Mucosa of descending colon (tissue), 3 donors: ENCODE measurements at regions not wholly inside any gene's neighbourhood (a gene's known extent, or its start where the extent isn't known, plus 50 kb on each side); places are given as distances from the start of the nearest gene placed in this dataset.
"Not testable (repeated sequence)": the region's sequence is repeated elsewhere in the genome, so short reads cannot be mapped to it uniquely, and the experiment has no call there.

Source experiments
- ATAC-seq: fragments of 200-7000 bp; cut with Tn5 transposase; one replicate; pipeline ENCODE4 v1.9.1; 2020; ENCODE audit warnings: mild to moderate bottlenecking, moderate library complexity
- DNase-seq, 3 donors: peaks; one replicate each; pipeline ENCODE4 v3.0.0-alpha.2; 2020
- H3K36me3 ChIP-seq: fragments of 200-600 bp; one replicate; pipeline ENCODE4 v1.8.0; 2021; ENCODE audit warnings: low read depth, mild to moderate bottlenecking
- H3K4me1 ChIP-seq: fragments of 200-600 bp; one replicate; pipeline ENCODE4 v1.8.0; 2021; ENCODE audit warnings: low read depth, mild to moderate bottlenecking
- H3K4me3 ChIP-seq: fragments of 200-600 bp; one replicate; pipeline ENCODE4 v1.8.0; 2021; ENCODE audit warnings: mild to moderate bottlenecking
- H3K9me3 ChIP-seq: fragments of 200-600 bp; one replicate; pipeline ENCODE4 v1.8.0; 2021; ENCODE audit warnings: mild to moderate bottlenecking
- intact Hi-C, 2 donors: fragments of 100-400 bp; cut with DNase I in 1 of 2; cut with micrococcal nuclease in 1 of 2; formaldehyde crosslinking; loops; one replicate each; pipeline versions ENCODE4 v1.11.0 to v1.11.1; 2022; cut with DNase I, micrococcal nuclease
- TF ChIP-seq, protein P1 (sequence below): fragments of 200-600 bp; IDR thresholded peaks from one replicate; pipeline ENCODE4 v1.8.0; 2022; ENCODE audit warnings: antibody characterized with exemption, mild to moderate bottlenecking
- donor health status: DM: no; HTN: no; CAD: no; lungs with moderate emphysema.
- donor health status: DM: no; HTN: no; CAD: no.
- donor health status: DM: no; HTN: yes; CAD: no.

DNA sequence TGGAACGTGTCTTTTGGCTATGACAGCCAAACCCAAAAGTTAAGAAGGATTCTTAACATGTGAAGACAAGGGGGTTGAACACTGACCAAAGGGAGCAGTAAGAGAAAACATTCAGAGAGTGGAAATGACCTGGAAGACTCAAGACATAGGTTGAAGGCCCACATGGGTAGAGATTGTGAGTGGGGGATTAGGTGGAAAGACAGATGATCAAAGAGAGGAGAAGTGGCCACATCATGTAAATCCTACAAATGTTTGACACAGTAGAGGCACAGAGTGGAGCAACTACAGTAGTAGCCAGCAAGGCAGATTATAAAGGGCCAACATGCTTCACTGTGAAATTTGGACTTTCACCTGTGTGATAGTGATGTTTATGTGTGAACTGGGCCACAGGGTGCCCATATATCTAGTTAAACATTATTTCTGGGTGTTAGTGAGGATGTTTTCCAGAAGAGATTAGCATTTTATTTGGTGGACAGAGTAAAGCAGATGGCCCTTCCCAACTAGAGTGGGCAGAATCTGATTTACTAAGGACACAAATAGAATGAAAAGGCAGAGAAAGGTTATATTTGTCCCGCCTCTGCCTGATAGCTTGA is 559.3 kb downstream of the RAB28 start:
- Histone ChIP-seq H3K36me3 (no peaks in the 10 kb centered on the region), H3K4me3 (no peak overlapping the region), H3K4me1 (no peaks in the 10 kb centered on the region), H3K9me3 (no peaks in the 10 kb centered on the region)
- DNase-seq (no peak), ATAC-seq (peak; percentile 34)
- intact Hi-C loops: no loop called here
- TF ChIP-seq, protein P1, sequence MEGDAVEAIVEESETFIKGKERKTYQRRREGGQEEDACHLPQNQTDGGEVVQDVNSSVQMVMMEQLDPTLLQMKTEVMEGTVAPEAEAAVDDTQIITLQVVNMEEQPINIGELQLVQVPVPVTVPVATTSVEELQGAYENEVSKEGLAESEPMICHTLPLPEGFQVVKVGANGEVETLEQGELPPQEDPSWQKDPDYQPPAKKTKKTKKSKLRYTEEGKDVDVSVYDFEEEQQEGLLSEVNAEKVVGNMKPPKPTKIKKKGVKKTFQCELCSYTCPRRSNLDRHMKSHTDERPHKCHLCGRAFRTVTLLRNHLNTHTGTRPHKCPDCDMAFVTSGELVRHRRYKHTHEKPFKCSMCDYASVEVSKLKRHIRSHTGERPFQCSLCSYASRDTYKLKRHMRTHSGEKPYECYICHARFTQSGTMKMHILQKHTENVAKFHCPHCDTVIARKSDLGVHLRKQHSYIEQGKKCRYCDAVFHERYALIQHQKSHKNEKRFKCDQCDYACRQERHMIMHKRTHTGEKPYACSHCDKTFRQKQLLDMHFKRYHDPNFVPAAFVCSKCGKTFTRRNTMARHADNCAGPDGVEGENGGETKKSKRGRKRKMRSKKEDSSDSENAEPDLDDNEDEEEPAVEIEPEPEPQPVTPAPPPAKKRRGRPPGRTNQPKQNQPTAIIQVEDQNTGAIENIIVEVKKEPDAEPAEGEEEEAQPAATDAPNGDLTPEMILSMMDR: no peak

DNA sequence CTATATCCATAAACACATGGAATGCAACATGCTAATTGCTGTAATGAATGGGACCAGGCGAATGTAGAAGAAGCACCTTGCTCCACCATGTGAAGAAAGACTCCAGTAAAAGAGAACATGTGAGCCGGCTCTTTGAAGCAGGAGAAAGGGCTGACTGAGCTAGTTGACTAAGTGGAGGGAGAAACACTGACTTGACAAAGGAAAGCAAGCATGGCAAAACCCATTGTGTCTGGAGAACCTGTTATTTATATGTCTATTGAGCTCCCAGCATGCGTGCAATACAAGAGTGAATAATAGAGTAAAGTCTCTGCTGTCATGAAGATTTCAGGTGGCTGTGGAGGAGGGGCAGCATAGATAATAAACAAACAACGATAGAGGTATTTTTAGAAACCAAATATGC is 559.9 kb downstream of the RAB28 start:
- no peak for DNase-seq
- intact Hi-C loops: no loop called here
- no peak for ATAC-seq

DNA sequence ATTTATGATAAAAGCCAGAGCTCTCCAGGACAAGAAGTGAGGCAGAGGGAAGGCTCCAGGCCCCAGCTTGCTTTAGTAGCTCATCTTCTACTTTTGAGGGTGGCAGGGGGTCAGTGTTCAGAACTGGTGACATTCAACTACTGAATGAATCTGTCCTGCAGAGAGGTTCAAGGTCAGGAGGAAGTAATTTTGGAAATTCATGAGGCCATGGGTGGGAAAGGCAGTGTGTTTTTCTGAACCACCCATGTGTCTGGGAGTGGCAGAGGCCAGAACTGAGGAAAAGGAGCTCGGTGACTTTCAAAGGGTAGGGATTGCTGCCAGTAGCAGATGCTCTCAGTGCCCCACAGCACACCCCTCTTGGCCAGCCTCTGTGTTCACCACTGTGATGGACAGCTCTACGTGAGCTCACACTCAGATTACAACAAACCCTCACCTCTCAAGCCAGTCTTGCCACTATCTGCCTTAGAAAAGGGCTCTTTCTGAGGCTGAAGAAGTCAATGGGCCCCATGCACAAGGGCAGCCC is 571.2 kb downstream of the RAB28 start:
- Histone ChIP-seq H3K4me3 (no peak overlapping the region), H3K9me3 (peaks cover 5% of the 10 kb centered on the region), H3K4me1 (no peaks in the 10 kb centered on the region), H3K36me3 (no peaks in the 10 kb centered on the region)
- intact Hi-C loops: no loop called here
- TF ChIP-seq, protein P1: no peak
- no peak for DNase-seq
- ATAC-seq: no peak

More for the DNA sequence above, 559.9 kb downstream of the RAB28 start:
- H3K4me3 ChIP-seq: no peak overlapping the region
- no peaks in the 10 kb centered on the region for H3K4me1 ChIP-seq
- TF ChIP-seq, protein P1: no peak
- no peaks in the 10 kb centered on the region for H3K9me3 ChIP-seq
- H3K36me3 ChIP-seq: no peaks in the 10 kb centered on the region

DNA sequence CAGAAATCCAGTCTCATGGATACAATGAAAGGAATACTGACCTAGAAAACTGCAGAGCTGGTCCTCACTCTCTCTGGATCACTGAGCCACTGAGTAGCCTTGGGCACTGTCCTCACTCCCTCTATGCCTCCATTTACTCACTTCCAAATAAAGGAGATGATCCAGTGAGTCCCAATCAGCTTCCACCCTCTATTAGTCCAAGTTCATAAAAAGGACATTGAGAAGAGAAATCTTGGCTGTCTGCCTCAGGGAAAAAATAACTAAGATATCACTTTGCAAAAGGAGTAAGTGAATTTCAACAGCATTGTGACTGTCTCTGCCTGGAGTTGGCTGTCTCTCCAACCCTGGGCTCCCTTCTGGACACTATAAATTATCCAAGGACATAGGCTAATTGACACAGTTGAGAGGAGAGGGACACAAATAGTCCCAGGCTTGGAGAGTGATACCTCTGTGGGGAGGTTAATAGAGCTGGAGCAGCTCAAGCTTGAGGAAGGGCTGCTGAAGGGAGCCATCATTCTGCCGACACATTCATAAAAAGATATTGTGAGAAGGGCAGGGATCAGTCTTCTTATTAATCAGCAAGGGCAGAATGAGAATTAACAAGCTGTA is 572.3 kb downstream of the RAB28 start:
- intact Hi-C loops: no loop called here
- TF ChIP-seq, protein P1: no peak
- ATAC-seq (no peak), DNase-seq (no peak)
- Histone ChIP-seq H3K36me3 (no peaks in the 10 kb centered on the region), H3K4me3 (no peak overlapping the region), H3K4me1 (no peaks in the 10 kb centered on the region), H3K9me3 (peaks cover 5% of the 10 kb centered on the region)

DNA sequence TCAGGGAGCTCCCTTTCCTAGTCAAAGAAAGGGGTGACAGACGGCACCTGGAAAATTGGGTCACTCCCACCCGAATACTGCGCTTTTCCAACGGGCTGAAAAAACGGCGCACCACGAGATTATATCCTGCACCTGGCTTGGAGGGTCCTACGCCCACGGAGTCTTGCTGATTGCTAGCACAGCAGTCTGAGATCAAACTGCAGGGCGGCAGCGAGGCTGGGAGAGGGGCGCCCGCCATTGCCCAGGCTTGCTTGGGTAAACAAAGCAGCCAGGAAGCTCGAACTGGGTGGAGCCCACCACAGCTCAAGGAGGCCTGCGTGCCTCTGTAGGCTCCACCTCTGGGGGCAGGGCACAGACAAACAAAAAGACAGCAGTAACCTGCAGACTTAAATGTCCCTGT is 580.5 kb downstream of the RAB28 start:
- H3K36me3 ChIP-seq, ATAC-seq, H3K4me1 ChIP-seq, H3K4me3 ChIP-seq, H3K9me3 ChIP-seq, intact Hi-C loops, DNase-seq: not testable (repeated sequence)

DNA sequence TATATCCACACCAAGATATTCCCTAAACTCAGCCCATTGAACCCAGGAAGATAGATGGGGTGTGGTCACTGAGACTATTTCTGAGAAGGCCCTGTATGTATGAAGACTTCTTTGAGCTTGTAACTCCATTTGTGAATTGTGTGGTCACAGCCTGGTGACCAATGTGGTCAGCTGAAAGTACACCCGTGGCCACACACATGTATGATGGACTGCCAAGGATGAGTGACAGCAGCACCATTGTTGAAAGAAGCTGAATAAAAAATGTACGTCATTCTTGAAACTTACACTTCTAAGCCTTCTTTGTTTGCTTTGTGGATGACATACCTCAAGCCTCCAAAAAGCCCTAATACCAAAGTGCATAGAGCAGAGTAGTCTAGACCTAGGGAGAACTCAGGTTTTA is 581.4 kb downstream of the RAB28 start:
- Histone ChIP-seq H3K4me1 (no peaks in the 10 kb centered on the region), H3K36me3 (no peaks in the 10 kb centered on the region), H3K4me3 (no peak overlapping the region), H3K9me3 (no peaks in the 10 kb centered on the region)
- TF ChIP-seq, protein P1: no peak
- intact Hi-C loops: no loop called here
- DNase-seq (no peak), ATAC-seq (no peak)
